BJ (cell line): ENCODE measurements at regions not wholly inside any gene's neighbourhood (a gene's known extent, or its start where the extent isn't known, plus 50 kb on each side); places are given as distances from the start of the nearest gene placed in this dataset.

ENCODE experiments used
- CTCF ChIA-PET: fragments of 350-600 bp; formaldehyde crosslinking; extraction: SDS; loops from one replicate; lab custom pipeline; 2021; ENCODE audit warnings: antibody characterized with exemption, inconsistent platforms; lab: Yijun Ruan, JAX
- POLR2A ChIA-PET: fragments of 300-600 bp; sonication (Branson Sonifier 250); formaldehyde crosslinking; extraction: SDS; loops from one replicate; lab custom pipeline; 2021; ENCODE audit warnings: antibody characterized with exemption; lab: Charles Lee
- DNase-seq: peaks from one replicate; pipeline ENCODE4 v3.0.0-alpha.2; 2011; ENCODE audit warnings: low read depth
- H3K27me3 ChIP-seq: 2 replicates; pipeline ENCODE4 v1.6.0; 2011; ENCODE audit warnings: low read length; ENCODE audit not compliant: control insufficient read depth, insufficient read depth
- H3K36me3 ChIP-seq: 2 replicates; pipeline ENCODE4 v1.5.1; 2011; ENCODE audit warnings: low read length; ENCODE audit not compliant: control insufficient read depth, insufficient read depth
- H3K4me3 ChIP-seq: 2 replicates; pipeline ENCODE4 v1.5.1; 2011; ENCODE audit warnings: low read depth, mild to moderate bottlenecking, control low read depth, low read length
- CTCF ChIP-seq: IDR thresholded peaks from 2 replicates; pipeline ENCODE4 v1.5.1; 2011; ENCODE audit warnings: low read depth, mild to moderate bottlenecking, control low read depth, inconsistent platforms, low read length, moderate library complexity; ENCODE audit not compliant: insufficient read depth

- no peaks in the 10 kb centered on the region for H3K27me3 ChIP-seq
- POLR2A ChIA-PET: no interaction called here
- TF ChIP-seq CTCF: no peak
- DNase-seq: no peak
- no peak overlapping the region for H3K4me3 ChIP-seq
- H3K36me3 ChIP-seq: no peaks in the 10 kb centered on the region
- CTCF ChIA-PET: no interaction called here
Observed at GRCh38 chr10:47181052-47181849, 118.7 kb upstream of the GDF10 start.

GRCh38 chr10:47182934-47183703 lies 116.9 kb upstream of the GDF10 start:
- Histone ChIP-seq H3K36me3 (no peaks in the 10 kb centered on the region), H3K4me3 (no peak overlapping the region), H3K27me3 (no peaks in the 10 kb centered on the region)
- CTCF ChIA-PET: no interaction called here
- POLR2A ChIA-PET: no interaction called here
- DNase-seq: no peak
- TF ChIP-seq CTCF: no peak

GRCh38 chr10:47183704-47184041 lies 116.3 kb upstream of the GDF10 start:
- TF ChIP-seq CTCF: no peak

GRCh38 chr10:47184273-47184672 lies 115.7 kb upstream of the GDF10 start:
- ChIA-PET CTCF (no interaction called here), POLR2A (no interaction called here)
- Histone ChIP-seq H3K36me3 (no peaks in the 10 kb centered on the region), H3K27me3 (no peaks in the 10 kb centered on the region), H3K4me3 (no peak overlapping the region)
- TF ChIP-seq CTCF: no peak
- DNase-seq: no peak

More at GRCh38 chr10:47183704-47184041, 116.3 kb upstream of the GDF10 start:
- POLR2A ChIA-PET: no interaction called here
- Histone ChIP-seq H3K36me3 (no peaks in the 10 kb centered on the region), H3K4me3 (no peak overlapping the region), H3K27me3 (no peaks in the 10 kb centered on the region)
- no peak for DNase-seq
- CTCF ChIA-PET: no interaction called here

GRCh38 chr10:47184724-47185330 lies 115.2 kb upstream of the GDF10 start:
- Histone ChIP-seq H3K27me3 (no peaks in the 10 kb centered on the region), H3K4me3 (no peak overlapping the region), H3K36me3 (no peaks in the 10 kb centered on the region)
- TF ChIP-seq CTCF: no peak
- no peak for DNase-seq
- ChIA-PET CTCF (no interaction called here), POLR2A (no interaction called here)
